HepG2 (cell line): ENCODE measurements at regions not wholly inside any gene's neighbourhood (a gene's known extent, or its start where the extent isn't known, plus 50 kb on each side); places are given as distances from the start of the nearest gene placed in this dataset.

ENCODE experiments used
- ATAC-seq: fragments of 200-7000 bp; cut with Tn5 transposase; 3 replicates; pipeline ENCODE4 v1.9.1; 2020; ENCODE audit warnings: mild to moderate bottlenecking, moderate library complexity
- BruUV-seq: library from RNA; stranded (reverse); fragments of 400-500 nt; replicated peaks from 2 replicates; lab custom pipeline; 2021; lab: Mats Ljungman, UMichigan
- CTCF ChIA-PET: fragments of 300-600 bp; formaldehyde crosslinking; extraction: SDS; loops from one replicate; lab custom pipeline; 2021; ENCODE audit warnings: low total read pairs, inconsistent platforms, low intra/inter-chr PET ratio; lab: Yijun Ruan, JAX
- POLR2A ChIA-PET: fragments of 350-600 bp; sonication (Branson Sonifier 250); formaldehyde crosslinking; loops from one replicate; lab custom pipeline; 2020; ENCODE audit warnings: antibody characterized with exemption, inconsistent platforms; lab: Yijun Ruan, JAX
- DNase-seq: peaks from one replicate; pipeline ENCODE4 v3.0.0-alpha.2; 2015; ENCODE audit warnings: low spot score
- FAIRE-seq: peaks from 3 replicates; lab custom pipeline; 2011; peaks lifted over from hg19 to GRCh38; lab: Jason Lieb, UNC
- H2AFZ ChIP-seq: one replicate; pipeline ENCODE4 v1.6.1; 2011; ENCODE audit warnings: low read length, inconsistent platforms
- H3K27ac ChIP-seq: fragments of 300-600 bp; 3 replicates; pipeline ENCODE4 v1.8.0; 2011; ENCODE audit warnings: mixed run types, mild to moderate bottlenecking, mixed read lengths, low read length, inconsistent platforms; ENCODE audit not compliant: insufficient read depth; ENCODE audit errors: extremely low read length
- H3K27me3 ChIP-seq, 2 experiments: fragments of 200-600 bp in 1 of 2; 2 replicates in 1 of 2; 3 replicates in 1 of 2; pipeline versions ENCODE4 v1.6.0 to v1.8.0; 2011; ENCODE audit warnings: low read length in 2 of 2, mild to moderate bottlenecking in 2 of 2, moderate library complexity in 2 of 2, inconsistent platforms in 1 of 2; ENCODE audit not compliant: insufficient read depth in 2 of 2, control insufficient read depth in 1 of 2
- H3K36me3 ChIP-seq, 2 experiments: fragments of 200-600 bp in 1 of 2; replicated peaks in 1 of 2; 2 replicates in 1 of 2; 3 replicates in 1 of 2; pipeline versions ENCODE4 v1.5.1 to v1.8.0; 2011; ENCODE audit warnings: low read length in 2 of 2, inconsistent platforms in 1 of 2; ENCODE audit not compliant: insufficient read depth in 2 of 2, control insufficient read depth in 1 of 2
- H3K4me1 ChIP-seq: 2 replicates; pipeline ENCODE4 v1.5.1; 2012; ENCODE audit warnings: low read length, inconsistent platforms; ENCODE audit not compliant: insufficient read depth
- H3K4me2 ChIP-seq: 2 replicates; pipeline ENCODE4 v1.6.0; 2011; ENCODE audit warnings: low read depth, low read length, inconsistent platforms
- H3K4me3 ChIP-seq, 3 experiments: fragments of 200-600 bp in 1 of 3; sonication (generic), shearing (Covaris generic) in 1 of 3; replicated peaks in 1 of 3; 2 replicates each; pipeline ENCODE4 v1.5.1; 2011 to 2016; ENCODE audit warnings: low read length in 3 of 3, inconsistent platforms in 2 of 3, low read depth in 2 of 3, mild to moderate bottlenecking in 2 of 3, control low read depth in 1 of 3, mixed read lengths in 1 of 3; ENCODE audit not compliant: insufficient read depth in 1 of 3
- H3K79me2 ChIP-seq: one replicate; pipeline ENCODE4 v1.6.1; 2011; ENCODE audit warnings: low read length, inconsistent platforms; ENCODE audit not compliant: insufficient read depth
- H3K9ac ChIP-seq: 2 replicates; pipeline ENCODE4 v1.6.0; 2011; ENCODE audit warnings: mild to moderate bottlenecking, low read depth, low read length, inconsistent platforms; ENCODE audit not compliant: insufficient read depth
- H3K9me3 ChIP-seq: 2 replicates; pipeline ENCODE4 v1.5.1; 2012; ENCODE audit warnings: mild to moderate bottlenecking, low read length
- H4K20me1 ChIP-seq: 2 replicates; pipeline ENCODE4 v1.6.0; 2011; ENCODE audit warnings: inconsistent platforms, mild to moderate bottlenecking, low read length, moderate library complexity; ENCODE audit not compliant: insufficient read depth
- E2F5 ChIP-seq: sonication (generic); formaldehyde crosslinking; conservative IDR thresholded peaks from 2 replicates; pipeline ENCODE4 v1.4.0; 2020; ENCODE audit warnings: missing genetic modification reagents
- FOXA3 ChIP-seq: IDR thresholded peaks from 2 replicates; pipeline ENCODE4 v1.6.1; 2016; ENCODE audit warnings: missing genetic modification reagents, missing compliant biosample characterization
- FOXP1 ChIP-seq, 2 experiments: fragments of 450-650 bp in 1 of 2; IDR thresholded peaks; 2 replicates each; pipeline ENCODE4 v1.6.1; 2017 to 2018; ENCODE audit warnings: antibody characterized with exemption in 1 of 2
- IRX3 ChIP-seq: sonication (generic); formaldehyde crosslinking; IDR thresholded peaks from 2 replicates; pipeline ENCODE4 v1.8.1; 2023; ENCODE audit warnings: mild to moderate bottlenecking, low read depth, missing genetic modification reagents, borderline replicate concordance
- RARA ChIP-seq: IDR thresholded peaks from 2 replicates; pipeline ENCODE4 v1.6.1; 2016; ENCODE audit warnings: missing genetic modification reagents, missing compliant biosample characterization
- SCMH1 ChIP-seq: sonication (generic); formaldehyde crosslinking; IDR thresholded peaks from 2 replicates; pipeline ENCODE4 v1.9.0; 2021; ENCODE audit warnings: missing genetic modification reagents, mild to moderate bottlenecking, borderline replicate concordance
- ZFP90 ChIP-seq: sonication (generic); formaldehyde crosslinking; IDR thresholded peaks from 2 replicates; pipeline ENCODE4 v1.8.0; 2022; ENCODE audit warnings: missing genetic modification reagents, mild to moderate bottlenecking, inconsistent platforms, borderline replicate concordance
- ZMYM4 ChIP-seq: sonication (generic); formaldehyde crosslinking; IDR thresholded peaks from 2 replicates; pipeline ENCODE4 v1.8.1; 2023; ENCODE audit warnings: mild to moderate bottlenecking, missing genetic modification reagents
- ZNF207 ChIP-seq: fragments of 450-650 bp; IDR thresholded peaks from 2 replicates; pipeline ENCODE4 v1.6.1; 2016; ENCODE audit warnings: antibody characterized with exemption, borderline replicate concordance
- ZNF598 ChIP-seq: sonication (generic); formaldehyde crosslinking; IDR thresholded peaks from 2 replicates; pipeline ENCODE4 v1.5.1; 2020; ENCODE audit warnings: mild to moderate bottlenecking, missing genetic modification reagents, borderline replicate concordance
- ZNF747 ChIP-seq: sonication (generic); formaldehyde crosslinking; IDR thresholded peaks from 2 replicates; pipeline ENCODE4 v1.8.1; 2023; ENCODE audit warnings: missing genetic modification reagents, mild to moderate bottlenecking, borderline replicate concordance
- WGBS: methylation state at CpG from one replicate; pipeline ENCODE4 v1.1.6; 2017; ENCODE audit warnings: low lambda C conversion rate; 5-methylcytosine and 5-hydroxymethylcytosine counted together
- in situ Hi-C: cut with HindIII; loops from 2 replicates; pipeline ENCODE4 v1.10.0; 2017; ENCODE audit warnings: low pct_unique_long_range_greater_than_20kb; ENCODE audit not compliant: extremely low pct_ligation_motif_present
- intact Hi-C: fragments of 100-400 bp; cut with micrococcal nuclease; formaldehyde crosslinking; loops from one replicate; pipeline ENCODE4 v1.10.0; 2022; ENCODE audit not compliant: unreplicated experiment

DNA sequence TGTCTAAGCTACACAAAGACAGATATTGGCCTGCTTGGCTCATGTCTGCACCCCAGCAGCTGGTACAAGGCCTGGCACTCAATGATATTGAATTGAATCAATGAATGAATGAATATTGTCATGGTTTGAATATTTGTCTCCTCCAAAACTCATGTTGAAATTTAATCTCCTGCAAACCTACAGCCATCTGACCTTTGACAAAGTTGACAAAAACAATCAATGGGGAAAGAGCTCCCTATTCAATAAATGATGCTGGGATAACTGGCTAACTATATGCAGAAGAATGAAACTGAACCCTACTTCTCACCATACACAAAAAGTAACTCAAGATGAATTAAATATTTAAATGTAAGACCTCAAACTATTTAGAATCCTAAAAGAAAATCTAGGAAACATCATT is 144.7 kb downstream of the CYP26A1 start:
- no peaks in the 10 kb centered on the region for H4K20me1 ChIP-seq
- H3K4me2 ChIP-seq = no peak overlapping the region
- no peak overlapping the region for H2AFZ ChIP-seq
- H3K9me3 ChIP-seq = no peaks in the 10 kb centered on the region
- DNase-seq = no peak
- H3K27ac ChIP-seq = no peak overlapping the region
- TF ChIP-seq ZNF747 (CRISPR knock-in tag) (no peak), ZNF598 (CRISPR knock-in tag) (no peak), FOXA3 (CRISPR knock-in tag) (no peak)
- TF ChIP-seq, all 625 proteins: peak for 0
- peaks cover 23% of the 10 kb centered on the region for H3K4me1 ChIP-seq
- in situ Hi-C loops = no loop called here
- intact Hi-C loops = no loop called here
- no TSS peak for BruUV-seq
- no peaks in the 10 kb centered on the region for H3K27me3 ChIP-seq
- ChIA-PET POLR2A (no interaction called here), CTCF (no interaction called here)
- H3K9ac ChIP-seq = no peak overlapping the region
- no peaks in the 10 kb centered on the region for H3K79me2 ChIP-seq
- no peak for FAIRE-seq
- no peak overlapping the region for H3K4me3 ChIP-seq
- no peak for ATAC-seq
- H3K36me3 ChIP-seq = no peaks in the 10 kb centered on the region

- no peak overlapping the region for H3K4me2 ChIP-seq
- H3K79me2 ChIP-seq = no peaks in the 10 kb centered on the region
- no peak overlapping the region for H3K4me3 ChIP-seq
- H3K36me3 ChIP-seq = no peaks in the 10 kb centered on the region
- in situ Hi-C loops = no loop called here
- no peaks in the 10 kb centered on the region for H3K9me3 ChIP-seq
- 5% methylated on average over 1 of the region's 1 CpG for WGBS
- no peaks in the 10 kb centered on the region for H3K27me3 ChIP-seq
- DNase-seq (no peak), FAIRE-seq (no peak), ATAC-seq (no peak)
- ChIA-PET POLR2A (no interaction called here), CTCF (no interaction called here)
- H4K20me1 ChIP-seq = no peaks in the 10 kb centered on the region
- BruUV-seq = no TSS peak
- H2AFZ ChIP-seq = no peak overlapping the region
- TF ChIP-seq FOXA3 (CRISPR knock-in tag) (peak; percentile 33; the same call in 1 of the 2 replicates), SCMH1 (CRISPR knock-in tag) (no peak), RARA (CRISPR knock-in tag) (0 out of 2 replicates have a peak, but pooled peaks have one; percentile 9), ZFP90 (CRISPR knock-in tag) (no peak), ZMYM4 (CRISPR knock-in tag) (no peak), FOXP1 (IDR thresholded peaks at IDR 0.05) (no peak), FOXP1 (CRISPR knock-in tag; IDR thresholded peaks at IDR 0.05) (0 out of 2 replicates have a peak, but pooled peaks have one; percentile 9), E2F5 (CRISPR knock-in tag) (no peak), ZNF207 (no peak), IRX3 (CRISPR knock-in tag) (no peak)
- intact Hi-C loops = no loop called here
- H3K27ac ChIP-seq = no peak overlapping the region
- H3K9ac ChIP-seq = no peak overlapping the region
- peaks cover 23% of the 10 kb centered on the region for H3K4me1 ChIP-seq
Observed at GRCh38 chr10:93219347-93219746, 145.7 kb downstream of the CYP26A1 start.
